CD4-positive, alpha-beta T cell treated with Interleukin-21 for 1 hour (primary cell): ENCODE measurements at regions not wholly inside any gene's neighbourhood (a gene's known extent, or its start where the extent isn't known, plus 50 kb on each side); places are given as distances from the start of the nearest gene placed in this dataset.
"Not testable (repeated sequence)": the region's sequence is repeated elsewhere in the genome, so short reads cannot be mapped to it uniquely, and the experiment has no call there.

Source experiments
- DNase-seq: peaks from one replicate; pipeline ENCODE4 v3.0.0-alpha.2; 2020

GRCh38 chr11:91097083-91097482, 874.2 kb upstream of the CHORDC1 start:
- DNase-seq: no peak

- DNase-seq: no peak
Measured at GRCh38 chr11:91093141-91093540, 870.3 kb upstream of the CHORDC1 start.

GRCh38 chr11:91091563-91091962, 868.7 kb upstream of the CHORDC1 start:
- DNase-seq: no peak

- DNase-seq: no peak
Measured at GRCh38 chr11:91086028-91086427, 863.2 kb upstream of the CHORDC1 start.

GRCh38 chr11:91082255-91082654, 859.4 kb upstream of the CHORDC1 start:
- no peak for DNase-seq

GRCh38 chr11:91081440-91082043, 858.7 kb upstream of the CHORDC1 start:
- no peak for DNase-seq

GRCh38 chr11:91078221-91078620, 855.4 kb upstream of the CHORDC1 start:
- DNase-seq: no peak

- no peak for DNase-seq
Measured at GRCh38 chr11:91075032-91075695, 852.3 kb upstream of the CHORDC1 start.

GRCh38 chr11:91067666-91068065, 844.8 kb upstream of the CHORDC1 start:
- DNase-seq: no peak

- DNase-seq: no peak
Measured at GRCh38 chr11:91066456-91067047, 843.7 kb upstream of the CHORDC1 start.

GRCh38 chr11:91063399-91063798, 840.5 kb upstream of the CHORDC1 start:
- not testable (repeated sequence) for DNase-seq

GRCh38 chr11:91047882-91048281, 825.0 kb upstream of the CHORDC1 start:
- DNase-seq: no peak

- DNase-seq: no peak
Measured at GRCh38 chr11:91046261-91046660, 823.4 kb upstream of the CHORDC1 start.

GRCh38 chr11:91041626-91042025, 818.8 kb upstream of the CHORDC1 start:
- DNase-seq: no peak

- no peak for DNase-seq
Measured at GRCh38 chr11:91023731-91024130, 800.9 kb upstream of the CHORDC1 start.

- DNase-seq: no peak
Measured at GRCh38 chr11:91011503-91011902, 788.7 kb upstream of the CHORDC1 start.

- no peak for DNase-seq
Measured at GRCh38 chr11:91005458-91005857, 782.6 kb upstream of the CHORDC1 start.

GRCh38 chr11:90997241-90997640, 774.4 kb upstream of the CHORDC1 start:
- no peak for DNase-seq

- DNase-seq: not testable (repeated sequence)
Measured at GRCh38 chr11:90972159-90972558, 749.3 kb upstream of the CHORDC1 start.

GRCh38 chr11:90947930-90948329, 725.1 kb upstream of the CHORDC1 start:
- DNase-seq: no peak

- no peak for DNase-seq
Measured at GRCh38 chr11:90930252-90930651, 707.4 kb upstream of the CHORDC1 start.

- DNase-seq: no peak
Measured at GRCh38 chr11:90919332-90919731, 696.5 kb upstream of the CHORDC1 start.

GRCh38 chr11:90916706-90917105, 693.9 kb upstream of the CHORDC1 start:
- no peak for DNase-seq

GRCh38 chr11:90913131-90913668, 690.4 kb upstream of the CHORDC1 start:
- no peak for DNase-seq
